Stomach (tissue), 8 donors: ENCODE measurements at regions not wholly inside any gene's neighbourhood (a gene's known extent, or its start where the extent isn't known, plus 50 kb on each side); places are given as distances from the start of the nearest gene placed in this dataset.

Experiments used
- DNase-seq, 2 donors: peaks; one replicate each; pipeline versions ENCODE4 v3.0.0 to v3.0.0-alpha.2; 2013 to 2019
- H3K27ac ChIP-seq, 5 donors: fragments of 200-600 bp in 4 of 5; sonication (generic) in 4 of 5; one replicate each; pipeline ENCODE4 v1.5.1; 2013 to 2019; ENCODE audit warnings: mild to moderate bottlenecking in 1 of 5, moderate library complexity in 1 of 5
- H3K27me3 ChIP-seq, 3 donors: fragments of 200-600 bp; sonication (generic); one replicate each; pipeline ENCODE4 v1.5.1; 2017 to 2019; ENCODE audit warnings: mixed run types in 1 of 3
- H3K36me3 ChIP-seq, 4 donors: fragments of 200-600 bp; sonication (generic); 1 replicate in 3 of 4; 2 replicates in 1 of 4; pipeline ENCODE4 v1.5.1; 2016 to 2019
- H3K4me1 ChIP-seq, 4 donors: fragments of 200-600 bp; sonication (generic); one replicate each; pipeline ENCODE4 v1.5.1; 2016 to 2019
- H3K4me3 ChIP-seq, 4 donors: fragments of 200-600 bp; sonication (generic) in 3 of 4; one replicate each; pipeline ENCODE4 v1.5.1; 2016 to 2019; ENCODE audit warnings: mild to moderate bottlenecking in 1 of 4
- H3K9me3 ChIP-seq, 4 donors: fragments of 200-600 bp; sonication (generic); one replicate each; pipeline ENCODE4 v1.5.1; 2016 to 2019
- CTCF ChIP-seq, 7 experiments: fragments of 450-650 bp in 4 of 7; fragments of 200-600 bp in 3 of 7; sonication (generic) in 3 of 7; IDR thresholded peaks; one replicate each; pipeline ENCODE4 v1.5.1; 2016 to 2019; ENCODE audit warnings: antibody characterized with exemption in 7 of 7, control low read depth in 2 of 7, mild to moderate bottlenecking in 1 of 7
- EP300 ChIP-seq: sonication (generic); formaldehyde crosslinking; IDR thresholded peaks from one replicate; pipeline ENCODE4 v1.6.1; 2017; ENCODE audit warnings: antibody characterized with exemption
- POLR2A ChIP-seq, 4 donors: fragments of 450-650 bp; IDR thresholded peaks; one replicate each; pipeline ENCODE4 v1.6.1; 2016; ENCODE audit warnings: antibody characterized with exemption in 4 of 4, control low read depth in 2 of 4, mild to moderate bottlenecking in 1 of 4, moderate library complexity in 1 of 4
- POLR2AphosphoS5 ChIP-seq, 3 donors: sonication (generic); formaldehyde crosslinking; IDR thresholded peaks; one replicate each; pipeline ENCODE4 v1.6.1; 2016; ENCODE audit warnings: antibody characterized with exemption in 3 of 3
- WGBS, 5 donors: extraction: QIAGEN DNeasy Blood & Tissue Kit in 3 of 5; methylation state at CpG; one replicate each; pipeline versions ENCODE4 v1.1.5 to v1.1.7; 2013 to 2018; 5-methylcytosine and 5-hydroxymethylcytosine counted together
- intact Hi-C: fragments of 100-400 bp; cut with DNase I; formaldehyde crosslinking; loops from one replicate; pipeline ENCODE4 v1.15.1; 2023; ENCODE audit warnings: low total_unique reads
- donor health status: healthy with polysubstance abuse.
- donor health status: Bipolar disorder and iron deficiency.
- donor health status: healthy.

GRCh38 chr3:144466114-144466513 is 494.5 kb downstream of the DIPK2A start:
- Histone ChIP-seq H3K4me1 (no peaks in the 10 kb centered on the region), H3K27me3 (no peaks in the 10 kb centered on the region), H3K27ac (no peak overlapping the region), H3K4me3 (no peak overlapping the region), H3K9me3 (no peaks in the 10 kb centered on the region), H3K36me3 (no peaks in the 10 kb centered on the region)
- TF ChIP-seq POLR2AphosphoS5 (IDR thresholded peaks at IDR 0.05) (no peak), CTCF (IDR thresholded peaks at IDR 0.05) (no peak), EP300 (no peak)
- peak; percentile 26 to 36 for DNase-seq
- WGBS, 5 donors, result 25 to 38% (median 28%) methylated on average over 1 of the region's 1 CpG
- intact Hi-C loops, result no loop called here

GRCh38 chr3:144466540-144466939 is 494.9 kb downstream of the DIPK2A start:
- intact Hi-C loops, result no loop called here
- Histone ChIP-seq H3K36me3 (no peaks in the 10 kb centered on the region), H3K27ac (no peak overlapping the region), H3K4me3 (no peak overlapping the region), H3K9me3 (no peaks in the 10 kb centered on the region), H3K27me3 (no peaks in the 10 kb centered on the region), H3K4me1 (no peaks in the 10 kb centered on the region)
- WGBS, 5 donors, result 72 to 90% (median 86%) methylated on average over 2 of the region's 2 CpGs
- no peak for DNase-seq
- TF ChIP-seq EP300 (no peak), POLR2A (IDR thresholded peaks at IDR 0.05) (no peak)

- intact Hi-C loops, result no loop called here
- H3K4me3 ChIP-seq, result no peak overlapping the region
- no peaks in the 10 kb centered on the region for H3K9me3 ChIP-seq
- WGBS, 5 donors, result 95 to 98% (median 96%) methylated on average over 2 of the region's 2 CpGs
- no peaks in the 10 kb centered on the region for H3K36me3 ChIP-seq
- no peaks in the 10 kb centered on the region for H3K27me3 ChIP-seq
- no peak for DNase-seq
- H3K4me1 ChIP-seq, result no peaks in the 10 kb centered on the region
- TF ChIP-seq POLR2AphosphoS5 (IDR thresholded peaks at IDR 0.05) (no peak), POLR2A (IDR thresholded peaks at IDR 0.05) (no peak), EP300 (no peak), CTCF (IDR thresholded peaks at IDR 0.05) (no peak)
- H3K27ac ChIP-seq, result no peak overlapping the region
These were observed 499.0 kb downstream of the DIPK2A start for GRCh38 chr3:144470666-144471065.

GRCh38 chr3:144477593-144477992 is 506.0 kb downstream of the DIPK2A start:
- no peaks in the 10 kb centered on the region for H3K9me3 ChIP-seq
- H3K27me3 ChIP-seq, result no peaks in the 10 kb centered on the region
- no peak overlapping the region for H3K27ac ChIP-seq
- H3K36me3 ChIP-seq, result no peaks in the 10 kb centered on the region
- DNase-seq, result no peak
- no peak overlapping the region for H3K4me3 ChIP-seq
- TF ChIP-seq POLR2A (IDR thresholded peaks at IDR 0.05), result no peak
- TF ChIP-seq EP300, result no peak
- no peak for TF ChIP-seq CTCF (IDR thresholded peaks at IDR 0.05)
- no peak for TF ChIP-seq POLR2AphosphoS5 (IDR thresholded peaks at IDR 0.05)
- WGBS, 5 donors, result 74 to 88% (median 82%) methylated on average over 1 of the region's 1 CpG
- no peaks in the 10 kb centered on the region for H3K4me1 ChIP-seq
- intact Hi-C loops, result no loop called here

- Histone ChIP-seq H3K4me1 (no peaks in the 10 kb centered on the region), H3K27me3 (no peaks in the 10 kb centered on the region), H3K9me3 (no peaks in the 10 kb centered on the region), H3K27ac (no peak overlapping the region), H3K4me3 (no peak overlapping the region), H3K36me3 (no peaks in the 10 kb centered on the region)
- intact Hi-C loops, result no loop called here
- TF ChIP-seq POLR2AphosphoS5 (IDR thresholded peaks at IDR 0.05) (no peak), POLR2A (IDR thresholded peaks at IDR 0.05) (no peak), CTCF (IDR thresholded peaks at IDR 0.05) (no peak), EP300 (no peak)
- no peak for DNase-seq
These were observed 508.8 kb downstream of the DIPK2A start for GRCh38 chr3:144480416-144480919.
